ENCODE measurements at regions not wholly inside any gene's neighbourhood (a gene's known extent, or its start where the extent isn't known, plus 50 kb on each side); places are given as distances from the start of the nearest gene placed in this dataset.

GRCh38 chr10:124259139-124259825 is 159.4 kb downstream of the OAT start:
- POLR2A ChIA-PET: no interaction called here
- TF ChIP-seq, protein P1, sequence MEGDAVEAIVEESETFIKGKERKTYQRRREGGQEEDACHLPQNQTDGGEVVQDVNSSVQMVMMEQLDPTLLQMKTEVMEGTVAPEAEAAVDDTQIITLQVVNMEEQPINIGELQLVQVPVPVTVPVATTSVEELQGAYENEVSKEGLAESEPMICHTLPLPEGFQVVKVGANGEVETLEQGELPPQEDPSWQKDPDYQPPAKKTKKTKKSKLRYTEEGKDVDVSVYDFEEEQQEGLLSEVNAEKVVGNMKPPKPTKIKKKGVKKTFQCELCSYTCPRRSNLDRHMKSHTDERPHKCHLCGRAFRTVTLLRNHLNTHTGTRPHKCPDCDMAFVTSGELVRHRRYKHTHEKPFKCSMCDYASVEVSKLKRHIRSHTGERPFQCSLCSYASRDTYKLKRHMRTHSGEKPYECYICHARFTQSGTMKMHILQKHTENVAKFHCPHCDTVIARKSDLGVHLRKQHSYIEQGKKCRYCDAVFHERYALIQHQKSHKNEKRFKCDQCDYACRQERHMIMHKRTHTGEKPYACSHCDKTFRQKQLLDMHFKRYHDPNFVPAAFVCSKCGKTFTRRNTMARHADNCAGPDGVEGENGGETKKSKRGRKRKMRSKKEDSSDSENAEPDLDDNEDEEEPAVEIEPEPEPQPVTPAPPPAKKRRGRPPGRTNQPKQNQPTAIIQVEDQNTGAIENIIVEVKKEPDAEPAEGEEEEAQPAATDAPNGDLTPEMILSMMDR (IDR thresholded peaks at IDR 0.05; ENCODE audit: unreplicated experiment): no peak
- intact Hi-C loops (cut with micrococcal nuclease): loop anchor here (1.0 kb wide), 1 partner anchor 130 kb away; no protein-coding TSS in a partner anchor

DNA sequence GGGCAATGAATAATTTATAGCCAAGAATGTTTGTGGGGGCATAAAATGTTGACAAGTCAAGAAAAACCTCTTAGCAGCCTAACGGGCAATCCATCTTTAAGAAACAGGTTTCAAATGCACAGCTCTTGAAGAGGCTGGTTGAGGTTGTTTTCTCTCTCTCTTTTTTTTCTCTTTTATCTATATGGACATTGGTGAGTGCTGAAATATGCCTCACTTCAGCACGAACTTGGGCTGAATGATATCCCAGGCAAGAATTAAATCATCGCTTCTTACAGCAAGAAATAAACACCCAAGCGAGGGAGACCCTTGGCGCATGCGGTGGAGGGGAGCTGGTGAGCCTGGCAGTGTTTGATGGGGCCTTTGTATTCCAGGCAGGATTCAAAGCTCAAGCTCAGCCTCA is 160.9 kb downstream of the OAT start:
- TF ChIP-seq, protein P1 (IDR thresholded peaks at IDR 0.05; ENCODE audit: unreplicated experiment): no peak
- Mint-ChIP-seq H3K27ac (ENCODE audit: low read depth, unreplicated experiment) (no peak overlapping the region), H3K36me3 (ENCODE audit: insufficient read depth, unreplicated experiment) (no peaks in the 10 kb centered on the region), H3K4me3 (ENCODE audit: unreplicated experiment) (no peak overlapping the region), H3K4me1 (ENCODE audit: insufficient read depth, unreplicated experiment) (no peaks in the 10 kb centered on the region), H3K27me3 (ENCODE audit: insufficient read depth, unreplicated experiment) (no peaks in the 10 kb centered on the region), H3K9me3 (ENCODE audit: unreplicated experiment) (no peaks in the 10 kb centered on the region)
- BruUV-seq (replicated peaks): no TSS peak
- intact Hi-C loops (cut with micrococcal nuclease): no loop called here
- ChIA-PET CTCF (interaction anchor here (0.7 to 1.8 kb wide), 2 partner anchors 42 to 132 kb away, joined by 4 read pairs; no protein-coding TSS in a partner anchor), POLR2A (no interaction called here)
- DNase-seq (ENCODE audit: unreplicated experiment): no peak

More at GRCh38 chr10:124259139-124259825, 159.4 kb downstream of the OAT start:
- no peaks in the 10 kb centered on the region for H3K4me1 Mint-ChIP-seq (ENCODE audit: insufficient read depth, unreplicated experiment)
- BruUV-seq (replicated peaks): no TSS peak
- H3K9me3 Mint-ChIP-seq (ENCODE audit: unreplicated experiment): no peaks in the 10 kb centered on the region
- no peaks in the 10 kb centered on the region for H3K27me3 Mint-ChIP-seq (ENCODE audit: insufficient read depth, unreplicated experiment)
- H3K4me3 Mint-ChIP-seq (ENCODE audit: unreplicated experiment): no peak overlapping the region
- DNase-seq (ENCODE audit: unreplicated experiment): peak; percentile 35
- CTCF ChIA-PET: interaction anchor here (0.8 to 1.8 kb wide), 3 partner anchors 37 to 154 kb away, joined by 3 to 4 read pairs (median 3); no protein-coding TSS in a partner anchor
- no peaks in the 10 kb centered on the region for H3K36me3 Mint-ChIP-seq (ENCODE audit: insufficient read depth, unreplicated experiment)
- H3K27ac Mint-ChIP-seq (ENCODE audit: low read depth, unreplicated experiment): no peak overlapping the region

- H3K4me3 Mint-ChIP-seq (ENCODE audit: unreplicated experiment): no peak overlapping the region
- TF ChIP-seq, protein P1 (IDR thresholded peaks at IDR 0.05; ENCODE audit: unreplicated experiment): no peak
- no peak for DNase-seq (ENCODE audit: unreplicated experiment)
- intact Hi-C loops (cut with micrococcal nuclease): no loop called here
- CTCF ChIA-PET: no interaction called here
- no TSS peak for BruUV-seq (replicated peaks)
- no peaks in the 10 kb centered on the region for H3K27me3 Mint-ChIP-seq (ENCODE audit: insufficient read depth, unreplicated experiment)
- no peak overlapping the region for H3K27ac Mint-ChIP-seq (ENCODE audit: low read depth, unreplicated experiment)
- no peaks in the 10 kb centered on the region for H3K4me1 Mint-ChIP-seq (ENCODE audit: insufficient read depth, unreplicated experiment)
- H3K9me3 Mint-ChIP-seq (ENCODE audit: unreplicated experiment): no peaks in the 10 kb centered on the region
- POLR2A ChIA-PET: no interaction called here
- no peaks in the 10 kb centered on the region for H3K36me3 Mint-ChIP-seq (ENCODE audit: insufficient read depth, unreplicated experiment)
These were observed 162.6 kb downstream of the OAT start for GRCh38 chr10:124256151-124256550.

DNA sequence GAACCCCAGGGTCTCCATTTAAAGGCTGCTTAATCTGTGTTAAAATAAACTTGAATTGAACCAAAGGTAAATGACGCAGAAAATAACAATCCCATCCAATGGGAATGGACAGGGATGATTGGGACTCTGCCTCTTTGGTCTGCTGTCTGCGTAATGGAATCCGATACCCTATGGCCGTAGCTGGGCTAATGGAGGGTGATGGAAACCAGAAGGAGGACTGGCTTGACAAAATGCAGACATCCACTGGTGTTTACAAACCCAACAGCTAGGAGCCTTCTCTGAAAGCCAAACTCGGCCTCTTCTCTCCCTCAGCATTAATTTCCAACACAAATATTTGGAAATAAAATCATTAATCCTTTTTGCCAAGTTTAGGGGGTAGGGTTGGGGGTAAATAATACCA is 162.2 kb upstream of the CHST15 start:
- POLR2A ChIA-PET: no interaction called here
- H3K4me3 Mint-ChIP-seq (ENCODE audit: unreplicated experiment): no peak overlapping the region
- CTCF ChIA-PET: interaction anchor here (0.7 kb wide), 1 partner anchor 148 kb away, joined by 4 read pairs; no protein-coding TSS in a partner anchor
- H3K36me3 Mint-ChIP-seq (ENCODE audit: insufficient read depth, unreplicated experiment): no peaks in the 10 kb centered on the region
- H3K27me3 Mint-ChIP-seq (ENCODE audit: insufficient read depth, unreplicated experiment): no peaks in the 10 kb centered on the region
- no peaks in the 10 kb centered on the region for H3K4me1 Mint-ChIP-seq (ENCODE audit: insufficient read depth, unreplicated experiment)
- intact Hi-C loops (cut with micrococcal nuclease): no loop called here
- no peaks in the 10 kb centered on the region for H3K9me3 Mint-ChIP-seq (ENCODE audit: unreplicated experiment)
- no peak overlapping the region for H3K27ac Mint-ChIP-seq (ENCODE audit: low read depth, unreplicated experiment)
- DNase-seq (ENCODE audit: unreplicated experiment): no peak
- BruUV-seq (replicated peaks): no TSS peak
- TF ChIP-seq, protein P1 (IDR thresholded peaks at IDR 0.05; ENCODE audit: unreplicated experiment): no peak

Data from MCF 10A (cell line).